Gastroesophageal sphincter (tissue), 3 donors: ENCODE measurements at regions not wholly inside any gene's neighbourhood (a gene's known extent, or its start where the extent isn't known, plus 50 kb on each side); places are given as distances from the start of the nearest gene placed in this dataset.

ENCODE experiments used
- POLR2AphosphoS5 ChIP-seq: sonication (generic); formaldehyde crosslinking; IDR thresholded peaks from one replicate; pipeline ENCODE4 v1.6.1; 2017; ENCODE audit warnings: antibody characterized with exemption
- TF ChIP-seq, protein P1 (sequence below), 4 experiments: fragments of 200-600 bp in 2 of 4; fragments of 450-650 bp in 2 of 4; sonication (generic) in 1 of 4; IDR thresholded peaks; one replicate each; pipeline ENCODE4 v1.5.1; 2017 to 2019; ENCODE audit warnings: antibody characterized with exemption in 4 of 4, mild to moderate bottlenecking in 2 of 4, moderate library complexity in 2 of 4

DNA sequence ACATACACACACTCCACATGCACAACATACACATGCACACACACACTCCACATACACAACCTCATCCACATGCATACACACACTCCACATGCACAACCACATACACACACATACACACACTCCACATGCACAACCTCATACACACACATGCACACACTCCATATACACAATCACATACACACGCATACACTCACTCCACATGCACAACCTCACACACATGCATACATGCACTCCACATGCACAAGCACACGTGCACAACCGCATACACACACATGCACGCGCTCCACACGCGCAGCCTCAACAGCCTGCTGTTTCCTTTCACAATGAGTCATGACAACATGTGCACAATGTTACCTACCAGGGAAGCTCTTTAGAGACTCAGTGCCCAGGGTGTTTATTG, 61.2 kb upstream of the TMEM132C start:
- TF ChIP-seq, protein P1, sequence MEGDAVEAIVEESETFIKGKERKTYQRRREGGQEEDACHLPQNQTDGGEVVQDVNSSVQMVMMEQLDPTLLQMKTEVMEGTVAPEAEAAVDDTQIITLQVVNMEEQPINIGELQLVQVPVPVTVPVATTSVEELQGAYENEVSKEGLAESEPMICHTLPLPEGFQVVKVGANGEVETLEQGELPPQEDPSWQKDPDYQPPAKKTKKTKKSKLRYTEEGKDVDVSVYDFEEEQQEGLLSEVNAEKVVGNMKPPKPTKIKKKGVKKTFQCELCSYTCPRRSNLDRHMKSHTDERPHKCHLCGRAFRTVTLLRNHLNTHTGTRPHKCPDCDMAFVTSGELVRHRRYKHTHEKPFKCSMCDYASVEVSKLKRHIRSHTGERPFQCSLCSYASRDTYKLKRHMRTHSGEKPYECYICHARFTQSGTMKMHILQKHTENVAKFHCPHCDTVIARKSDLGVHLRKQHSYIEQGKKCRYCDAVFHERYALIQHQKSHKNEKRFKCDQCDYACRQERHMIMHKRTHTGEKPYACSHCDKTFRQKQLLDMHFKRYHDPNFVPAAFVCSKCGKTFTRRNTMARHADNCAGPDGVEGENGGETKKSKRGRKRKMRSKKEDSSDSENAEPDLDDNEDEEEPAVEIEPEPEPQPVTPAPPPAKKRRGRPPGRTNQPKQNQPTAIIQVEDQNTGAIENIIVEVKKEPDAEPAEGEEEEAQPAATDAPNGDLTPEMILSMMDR (IDR thresholded peaks at IDR 0.05) = no peak
- TF ChIP-seq POLR2AphosphoS5 = no peak
